WI38 (cell line): ENCODE measurements at regions not wholly inside any gene's neighbourhood (a gene's known extent, or its start where the extent isn't known, plus 50 kb on each side); places are given as distances from the start of the nearest gene placed in this dataset.

Experiments
- H3K4me3 ChIP-seq: 2 replicates; pipeline ENCODE4 v1.5.1; 2011; ENCODE audit warnings: low read depth, mild to moderate bottlenecking, control low read depth, low read length
- TF ChIP-seq, protein P1 (sequence below): IDR thresholded peaks from 2 replicates; pipeline ENCODE4 v1.5.1; 2012; ENCODE audit warnings: low read depth, mild to moderate bottlenecking, control low read depth, low read length

DNA sequence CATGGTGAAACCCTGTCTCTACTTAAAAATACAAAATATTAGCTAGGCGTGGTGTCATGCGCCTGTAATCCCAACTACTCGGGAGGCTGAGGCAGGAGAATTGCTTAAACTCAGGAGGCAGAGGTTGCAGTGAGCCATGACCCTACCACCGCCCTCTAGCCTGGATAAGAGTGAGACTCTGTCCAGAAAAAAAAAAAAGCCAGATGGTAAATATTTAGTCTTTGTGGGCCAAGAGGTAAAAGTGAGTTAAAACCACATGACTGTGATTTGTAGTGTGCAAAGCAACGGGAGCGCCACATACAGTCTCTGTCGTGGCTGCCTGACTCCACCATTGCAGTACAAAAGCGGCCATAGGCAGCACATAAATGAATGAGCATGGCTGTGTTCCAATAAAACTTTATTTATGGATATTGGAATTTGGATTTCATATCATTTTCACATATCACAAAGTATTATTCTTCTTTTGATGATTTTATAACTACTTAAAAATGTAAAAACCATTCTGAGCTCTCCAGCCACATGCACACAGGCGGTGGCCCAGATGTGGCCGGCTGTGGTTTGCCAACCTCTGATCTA is 51.8 kb upstream of the CASZ1 start:
- H3K4me3 ChIP-seq, result no peak overlapping the region
- TF ChIP-seq, protein P1, sequence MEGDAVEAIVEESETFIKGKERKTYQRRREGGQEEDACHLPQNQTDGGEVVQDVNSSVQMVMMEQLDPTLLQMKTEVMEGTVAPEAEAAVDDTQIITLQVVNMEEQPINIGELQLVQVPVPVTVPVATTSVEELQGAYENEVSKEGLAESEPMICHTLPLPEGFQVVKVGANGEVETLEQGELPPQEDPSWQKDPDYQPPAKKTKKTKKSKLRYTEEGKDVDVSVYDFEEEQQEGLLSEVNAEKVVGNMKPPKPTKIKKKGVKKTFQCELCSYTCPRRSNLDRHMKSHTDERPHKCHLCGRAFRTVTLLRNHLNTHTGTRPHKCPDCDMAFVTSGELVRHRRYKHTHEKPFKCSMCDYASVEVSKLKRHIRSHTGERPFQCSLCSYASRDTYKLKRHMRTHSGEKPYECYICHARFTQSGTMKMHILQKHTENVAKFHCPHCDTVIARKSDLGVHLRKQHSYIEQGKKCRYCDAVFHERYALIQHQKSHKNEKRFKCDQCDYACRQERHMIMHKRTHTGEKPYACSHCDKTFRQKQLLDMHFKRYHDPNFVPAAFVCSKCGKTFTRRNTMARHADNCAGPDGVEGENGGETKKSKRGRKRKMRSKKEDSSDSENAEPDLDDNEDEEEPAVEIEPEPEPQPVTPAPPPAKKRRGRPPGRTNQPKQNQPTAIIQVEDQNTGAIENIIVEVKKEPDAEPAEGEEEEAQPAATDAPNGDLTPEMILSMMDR, result no peak

DNA sequence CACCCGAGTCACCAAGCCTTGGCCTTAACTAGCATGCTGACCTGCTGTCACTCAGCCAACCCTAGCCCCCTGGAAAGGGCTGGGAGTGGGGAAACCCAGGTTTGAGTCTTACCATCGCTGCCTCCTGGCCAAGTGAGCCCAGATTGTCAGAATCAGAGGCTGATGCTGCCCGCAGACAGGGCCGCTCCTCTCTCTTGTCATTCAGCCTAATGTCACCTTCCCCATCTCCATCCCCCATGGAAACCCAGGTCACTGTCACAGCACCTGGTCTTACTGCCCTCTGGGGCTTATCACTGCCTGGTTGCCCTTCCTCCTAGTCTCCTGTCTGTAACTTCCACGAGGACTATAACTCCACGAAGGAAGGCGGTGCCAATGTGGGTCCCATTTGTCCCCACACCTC is 53.6 kb upstream of the CASZ1 start:
- no peak overlapping the region for H3K4me3 ChIP-seq
- TF ChIP-seq, protein P1, result no peak

DNA sequence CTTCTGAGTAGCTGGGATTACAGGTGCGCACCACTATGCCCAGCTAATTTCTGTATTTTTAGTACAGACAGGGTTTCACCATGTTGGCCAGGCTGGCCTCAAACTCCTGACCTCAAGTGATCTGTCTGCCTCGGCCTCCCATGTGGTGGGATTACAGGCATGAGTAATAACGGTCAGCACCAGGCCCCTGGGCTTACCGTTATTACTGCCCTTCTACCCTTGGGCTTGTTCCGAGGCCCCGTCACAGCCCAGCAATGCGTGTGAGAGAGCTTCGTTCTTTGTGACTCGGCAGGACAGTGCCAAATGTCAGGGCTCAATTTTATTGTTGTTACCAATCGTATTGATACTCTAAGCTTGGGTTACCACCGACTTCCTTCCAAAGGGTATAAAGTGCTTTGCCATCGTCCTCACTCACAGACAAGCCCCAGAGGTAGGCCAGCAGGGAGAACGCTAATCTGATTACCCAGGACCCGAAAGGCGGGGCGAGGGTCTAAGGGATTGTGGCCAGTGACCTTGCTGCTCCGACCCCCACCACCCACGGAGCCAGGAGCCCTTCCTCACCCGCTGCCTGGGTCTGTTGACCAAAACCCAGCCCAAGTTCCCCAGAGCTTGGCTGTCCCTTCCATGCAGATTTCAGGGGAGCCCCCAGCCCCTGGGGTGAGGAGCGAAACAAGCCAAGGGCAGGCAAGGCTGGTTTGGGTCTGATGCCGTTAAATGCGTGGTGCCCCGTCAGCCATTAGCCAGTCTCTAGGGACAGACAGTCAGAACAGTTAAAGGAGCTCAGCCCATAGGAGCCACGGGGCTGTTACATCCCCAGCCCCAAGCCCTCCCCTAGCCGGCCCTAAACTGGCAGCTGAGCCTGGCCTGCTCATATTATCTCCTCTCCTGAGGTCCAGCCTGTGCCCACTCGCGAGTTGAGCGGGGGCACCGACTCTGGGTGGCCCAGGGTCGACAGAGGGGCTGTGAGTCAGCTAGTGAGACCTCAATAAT is 54.9 kb upstream of the CASZ1 start:
- H3K4me3 ChIP-seq, result no peak overlapping the region
- TF ChIP-seq, protein P1, result no peak

DNA sequence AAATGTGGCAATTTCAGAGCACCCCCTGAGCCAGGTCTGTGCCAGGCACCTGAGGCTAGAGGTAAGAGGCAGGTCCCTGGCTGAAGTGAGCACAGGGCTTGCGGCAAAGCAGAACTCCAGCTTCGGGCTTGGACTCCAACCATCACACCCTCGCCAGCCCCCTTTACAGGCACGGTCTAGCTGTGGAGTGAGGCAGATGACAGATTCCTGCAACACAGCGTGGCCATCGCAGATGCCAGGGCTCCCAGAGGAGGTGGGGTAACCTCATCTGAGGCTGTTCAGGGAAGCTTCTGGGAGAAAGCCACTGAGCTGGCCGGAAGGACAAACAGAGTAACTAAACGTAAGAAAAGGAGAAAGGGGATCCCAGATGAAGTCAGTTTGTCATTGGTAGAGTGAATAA is 55.6 kb upstream of the CASZ1 start:
- H3K4me3 ChIP-seq, result no peak overlapping the region
- TF ChIP-seq, protein P1, result no peak

DNA sequence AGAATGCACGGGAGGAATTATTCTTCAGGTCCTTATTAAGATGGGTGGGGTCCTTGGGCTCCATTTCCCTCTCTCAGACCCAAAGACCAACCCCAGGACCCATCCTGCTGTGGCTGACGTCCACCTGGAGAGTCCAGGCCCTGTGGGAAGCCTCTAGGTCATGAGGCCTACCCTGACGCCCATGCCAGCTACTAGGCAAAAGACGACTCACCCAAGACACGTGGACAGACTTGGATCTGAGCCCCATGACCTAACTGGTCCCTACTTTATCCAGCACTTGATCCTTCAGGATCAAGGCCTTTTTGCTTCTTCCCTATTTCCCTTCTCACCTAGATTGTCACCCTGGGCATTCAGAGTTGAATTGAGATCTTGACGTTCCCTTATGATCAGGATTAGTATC is 56.0 kb upstream of the CASZ1 start:
- H3K4me3 ChIP-seq, result no peak overlapping the region
- TF ChIP-seq, protein P1, result no peak

DNA sequence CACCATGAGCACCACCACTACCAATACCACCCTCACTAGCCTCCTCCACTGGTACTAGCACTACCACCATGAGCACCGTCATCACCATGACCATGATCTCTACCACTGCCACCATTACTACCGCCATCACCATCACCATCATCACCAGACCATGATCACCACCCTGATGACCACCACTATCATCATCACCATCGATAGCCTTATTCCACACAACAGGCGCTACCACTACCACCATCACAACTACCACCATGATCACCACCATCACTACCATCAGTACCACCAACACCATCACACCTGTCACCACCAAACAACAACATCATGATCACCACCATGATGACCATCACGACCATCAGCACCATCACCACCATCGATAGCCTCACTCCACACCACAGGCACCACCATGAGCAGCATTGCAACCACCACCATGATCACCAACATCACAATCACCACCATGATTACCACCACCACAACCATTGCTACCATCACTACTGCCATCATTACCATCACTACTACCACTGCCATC is 56.6 kb upstream of the CASZ1 start:
- TF ChIP-seq, protein P1, result no peak
- no peak overlapping the region for H3K4me3 ChIP-seq

DNA sequence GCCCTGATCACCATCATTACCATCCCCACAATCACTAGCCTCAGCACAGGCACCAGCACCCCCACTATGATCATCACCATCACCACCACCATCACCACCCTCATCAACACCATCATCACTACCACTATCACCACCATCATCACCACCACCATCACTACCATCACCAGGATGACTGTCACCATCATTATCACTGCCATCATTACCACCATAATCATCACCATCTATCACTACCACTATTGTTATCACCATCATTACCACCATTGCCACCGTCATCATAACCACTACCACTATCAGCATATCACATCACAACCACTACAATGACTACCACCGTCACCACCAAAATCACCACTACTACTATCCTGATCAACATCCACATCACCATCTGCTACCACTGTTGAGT is 57.3 kb upstream of the CASZ1 start:
- H3K4me3 ChIP-seq, result no peak overlapping the region
- TF ChIP-seq, protein P1, result no peak
